BE2C (cell line): ENCODE measurements at regions not wholly inside any gene's neighbourhood (a gene's known extent, or its start where the extent isn't known, plus 50 kb on each side); places are given as distances from the start of the nearest gene placed in this dataset.

Experiments
- DNase-seq: peaks from one replicate; pipeline ENCODE4 v3.0.0-alpha.2; 2020
- H3K27me3 ChIP-seq: fragments of 250-450 bp; sonication (Bioruptor Pico); 2 replicates; pipeline ENCODE4 v1.5.1; 2020; ENCODE audit warnings: mild to moderate bottlenecking
- H3K36me3 ChIP-seq: fragments of 250-450 bp; sonication (Bioruptor Pico); 2 replicates; pipeline ENCODE4 v1.5.1; 2020; ENCODE audit warnings: mild to moderate bottlenecking
- H3K4me1 ChIP-seq: fragments of 250-450 bp; sonication (Bioruptor Pico); 2 replicates; pipeline ENCODE4 v1.5.1; 2020
- H3K4me3 ChIP-seq: 2 replicates; pipeline ENCODE4 v1.5.1; 2011; ENCODE audit warnings: low read depth, low read length
- H3K9me3 ChIP-seq: fragments of 250-450 bp; sonication (Bioruptor Pico); 2 replicates; pipeline ENCODE4 v1.5.1; 2020
- TF ChIP-seq, protein P1 (sequence below): IDR thresholded peaks from 2 replicates; pipeline ENCODE4 v1.5.1; 2012; ENCODE audit warnings: mild to moderate bottlenecking, low read depth, low read length

DNA sequence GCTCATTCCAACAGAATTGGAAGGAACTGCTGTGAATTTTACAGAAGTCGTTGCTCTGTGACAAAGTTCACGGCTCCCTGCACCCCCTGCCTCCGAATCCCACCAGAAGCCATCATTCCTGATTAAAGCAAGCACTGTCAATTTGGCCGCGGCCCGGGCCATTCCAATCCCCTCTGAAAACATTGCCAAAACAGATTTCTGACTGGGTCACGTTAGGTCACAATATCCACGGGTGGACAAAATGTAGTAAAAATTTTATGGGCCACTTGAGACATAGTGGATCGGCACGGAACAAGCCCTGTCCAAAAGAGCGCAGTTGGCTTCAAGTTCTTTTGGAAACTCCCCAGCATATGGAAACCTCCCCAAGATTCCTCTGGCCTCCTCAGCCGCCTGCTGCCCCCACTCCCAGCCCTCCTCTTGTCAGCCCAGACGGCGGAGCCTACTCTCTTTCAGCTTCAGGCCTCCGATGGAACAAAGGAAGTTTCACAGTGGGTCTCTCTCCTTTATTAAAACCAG, 67.2 kb upstream of the IFNAR2 start:
- Histone ChIP-seq H3K27me3 (peaks cover 28% of the 10 kb centered on the region), H3K4me3 (no peak overlapping the region), H3K9me3 (no peaks in the 10 kb centered on the region), H3K36me3 (no peaks in the 10 kb centered on the region), H3K4me1 (no peaks in the 10 kb centered on the region)
- TF ChIP-seq, protein P1, sequence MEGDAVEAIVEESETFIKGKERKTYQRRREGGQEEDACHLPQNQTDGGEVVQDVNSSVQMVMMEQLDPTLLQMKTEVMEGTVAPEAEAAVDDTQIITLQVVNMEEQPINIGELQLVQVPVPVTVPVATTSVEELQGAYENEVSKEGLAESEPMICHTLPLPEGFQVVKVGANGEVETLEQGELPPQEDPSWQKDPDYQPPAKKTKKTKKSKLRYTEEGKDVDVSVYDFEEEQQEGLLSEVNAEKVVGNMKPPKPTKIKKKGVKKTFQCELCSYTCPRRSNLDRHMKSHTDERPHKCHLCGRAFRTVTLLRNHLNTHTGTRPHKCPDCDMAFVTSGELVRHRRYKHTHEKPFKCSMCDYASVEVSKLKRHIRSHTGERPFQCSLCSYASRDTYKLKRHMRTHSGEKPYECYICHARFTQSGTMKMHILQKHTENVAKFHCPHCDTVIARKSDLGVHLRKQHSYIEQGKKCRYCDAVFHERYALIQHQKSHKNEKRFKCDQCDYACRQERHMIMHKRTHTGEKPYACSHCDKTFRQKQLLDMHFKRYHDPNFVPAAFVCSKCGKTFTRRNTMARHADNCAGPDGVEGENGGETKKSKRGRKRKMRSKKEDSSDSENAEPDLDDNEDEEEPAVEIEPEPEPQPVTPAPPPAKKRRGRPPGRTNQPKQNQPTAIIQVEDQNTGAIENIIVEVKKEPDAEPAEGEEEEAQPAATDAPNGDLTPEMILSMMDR: no peak
- DNase-seq: no peak

DNA sequence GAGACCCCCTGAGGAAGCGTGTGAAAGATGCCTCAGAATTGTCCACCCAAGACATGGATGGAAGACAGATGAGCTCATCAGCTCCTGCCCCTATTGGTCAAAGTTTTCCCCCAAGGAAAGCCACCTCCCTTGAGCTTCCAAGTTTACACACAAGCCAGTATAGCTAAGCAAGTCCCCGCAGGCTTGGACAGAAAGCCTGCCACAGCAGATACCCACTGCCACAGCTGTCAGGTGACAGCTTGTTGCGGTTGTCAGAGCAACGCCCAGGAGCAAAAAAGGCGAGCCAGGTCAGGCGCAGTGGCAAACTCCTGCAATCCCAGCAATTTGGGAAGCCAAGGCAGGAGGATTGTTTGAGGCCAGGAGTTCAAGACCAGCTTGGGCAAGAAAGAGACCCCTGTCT, 60.9 kb upstream of the IFNAR2 start:
- H3K36me3 ChIP-seq: no peaks in the 10 kb centered on the region
- DNase-seq: no peak
- TF ChIP-seq, protein P1: no peak

DNA sequence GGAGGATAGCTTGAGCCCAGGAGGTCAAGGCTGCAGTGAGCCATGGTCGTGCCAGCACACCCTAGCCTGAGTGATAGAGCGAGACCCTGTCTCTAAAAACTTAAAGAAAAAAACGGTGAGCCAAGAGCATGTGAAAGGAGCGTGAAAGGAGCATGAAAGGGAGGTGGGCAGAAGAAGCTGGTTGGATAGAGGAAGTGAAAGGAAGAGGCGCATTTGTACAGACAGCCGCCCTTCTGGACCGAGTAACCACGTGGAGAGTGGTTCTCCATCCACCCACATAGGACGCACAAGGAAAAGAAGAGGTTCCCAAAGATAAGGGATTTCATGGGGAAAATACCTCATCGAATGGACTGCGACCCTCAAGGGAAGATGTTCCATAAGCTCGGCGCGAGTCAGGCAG, 60.4 kb upstream of the IFNAR2 start:
- TF ChIP-seq, protein P1: no peak
- Histone ChIP-seq H3K27me3 (peaks cover 41% of the 10 kb centered on the region), H3K4me1 (no peaks in the 10 kb centered on the region), H3K9me3 (no peaks in the 10 kb centered on the region), H3K4me3 (no peak overlapping the region), H3K36me3 (no peaks in the 10 kb centered on the region)
- no peak for DNase-seq

More for the DNA sequence above, 60.9 kb upstream of the IFNAR2 start:
- Histone ChIP-seq H3K4me1 (no peaks in the 10 kb centered on the region), H3K9me3 (no peaks in the 10 kb centered on the region), H3K4me3 (no peak overlapping the region), H3K27me3 (peaks cover 40% of the 10 kb centered on the region)

DNA sequence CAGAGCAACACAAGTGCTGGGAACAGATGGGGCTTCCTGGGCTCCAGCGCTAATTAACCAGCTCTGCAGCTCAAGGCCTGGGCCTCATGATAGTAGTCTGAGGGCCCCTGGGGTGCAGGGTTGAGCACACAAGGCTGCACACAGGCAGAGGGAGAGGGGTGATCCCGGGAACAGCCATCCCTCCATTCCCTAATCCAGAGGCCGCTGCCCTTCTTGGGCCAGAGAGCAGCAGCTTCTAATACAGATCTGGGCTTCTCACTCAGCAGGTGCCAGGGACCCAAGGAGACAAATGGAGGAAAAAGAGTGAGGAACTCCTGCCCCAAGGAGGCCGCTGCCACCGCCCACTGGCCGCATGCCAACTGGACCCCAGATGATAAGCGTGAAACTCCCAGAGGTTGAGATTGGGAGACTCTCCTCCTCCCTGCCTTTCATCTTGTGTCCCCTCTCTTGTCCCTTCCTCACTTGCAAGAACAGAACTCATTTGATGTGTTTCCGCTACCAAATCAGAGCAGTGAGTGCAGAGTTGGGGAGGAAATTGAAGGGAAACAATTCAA, 58.0 kb upstream of the IFNAR2 start:
- Histone ChIP-seq H3K36me3 (no peaks in the 10 kb centered on the region), H3K4me3 (no peak overlapping the region), H3K4me1 (no peaks in the 10 kb centered on the region), H3K27me3 (peaks cover 45% of the 10 kb centered on the region), H3K9me3 (no peaks in the 10 kb centered on the region)
- TF ChIP-seq, protein P1: no peak
- no peak for DNase-seq

DNA sequence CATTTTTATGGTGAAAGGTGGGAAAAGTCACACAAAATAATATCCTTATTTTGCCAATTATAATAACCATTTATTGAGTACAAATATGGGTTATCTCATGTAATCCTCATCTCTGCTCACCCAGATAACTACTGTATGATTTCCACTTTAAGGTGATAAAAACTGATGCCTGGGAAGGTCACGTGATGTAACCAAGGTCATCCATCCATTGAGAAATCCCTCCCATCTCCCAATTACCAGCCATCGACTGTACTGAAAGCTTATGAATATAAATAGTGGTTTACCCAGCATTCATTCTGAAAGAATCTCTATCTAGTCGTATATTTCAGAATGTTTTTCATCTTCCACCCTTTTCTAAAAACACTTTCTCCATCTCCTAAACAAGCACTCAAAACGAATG, 55.0 kb upstream of the IFNAR2 start:
- Histone ChIP-seq H3K4me3 (no peak overlapping the region), H3K9me3 (no peaks in the 10 kb centered on the region), H3K4me1 (no peaks in the 10 kb centered on the region), H3K27me3 (peaks cover 60% of the 10 kb centered on the region), H3K36me3 (no peaks in the 10 kb centered on the region)
- DNase-seq: no peak
- TF ChIP-seq, protein P1: no peak
